ENCODE measurements at regions not wholly inside any gene's neighbourhood (a gene's known extent, or its start where the extent isn't known, plus 50 kb on each side); places are given as distances from the start of the nearest gene placed in this dataset.

- in situ Hi-C loops (cut with HindIII; ENCODE audit: low sequenced_read_pairs) = no loop called here
Observed at GRCh38 chr7:123401295-123401694, 133.1 kb downstream of the IQUB start.

- in situ Hi-C loops (cut with HindIII; ENCODE audit: low sequenced_read_pairs) = no loop called here
Observed at GRCh38 chr7:123400196-123400595, 134.2 kb downstream of the IQUB start.

GRCh38 chr7:123398921-123399320 lies 135.5 kb downstream of the IQUB start:
- in situ Hi-C loops (cut with HindIII; ENCODE audit: low sequenced_read_pairs) = loop anchor here (25.0 kb wide), 1 partner anchor 88 kb away; no protein-coding TSS in a partner anchor

- in situ Hi-C loops (cut with HindIII; ENCODE audit: low sequenced_read_pairs) = loop anchor here (25.0 kb wide), 1 partner anchor 89 kb away; no protein-coding TSS in a partner anchor
Observed at GRCh38 chr7:123397746-123398338, 136.6 kb downstream of the IQUB start.

- in situ Hi-C loops (cut with HindIII; ENCODE audit: low sequenced_read_pairs) = loop anchor here (25.0 kb wide), 1 partner anchor 94 kb away; no protein-coding TSS in a partner anchor
Observed at GRCh38 chr7:123393623-123394022, 140.8 kb downstream of the IQUB start.

- in situ Hi-C loops (cut with HindIII; ENCODE audit: low sequenced_read_pairs) = no loop called here
Observed at GRCh38 chr7:123372368-123372767, 162.0 kb downstream of the IQUB start.

GRCh38 chr7:123367484-123368122 lies 166.8 kb downstream of the IQUB start:
- in situ Hi-C loops (cut with HindIII; ENCODE audit: low sequenced_read_pairs) = no loop called here

GRCh38 chr7:123367031-123367430 lies 167.3 kb upstream of the SLC13A1 start:
- in situ Hi-C loops (cut with HindIII; ENCODE audit: low sequenced_read_pairs) = no loop called here

GRCh38 chr7:123366626-123367025 lies 166.9 kb upstream of the SLC13A1 start:
- in situ Hi-C loops (cut with HindIII; ENCODE audit: low sequenced_read_pairs) = no loop called here

GRCh38 chr7:123360631-123361030 lies 160.9 kb upstream of the SLC13A1 start:
- in situ Hi-C loops (cut with HindIII; ENCODE audit: low sequenced_read_pairs) = no loop called here

GRCh38 chr7:123355576-123356190 lies 155.9 kb upstream of the SLC13A1 start:
- in situ Hi-C loops (cut with HindIII; ENCODE audit: low sequenced_read_pairs) = no loop called here

GRCh38 chr7:123352973-123353372 lies 153.2 kb upstream of the SLC13A1 start:
- in situ Hi-C loops (cut with HindIII; ENCODE audit: low sequenced_read_pairs) = no loop called here

GRCh38 chr7:123351516-123352505 lies 152.0 kb upstream of the SLC13A1 start:
- in situ Hi-C loops (cut with HindIII; ENCODE audit: low sequenced_read_pairs) = no loop called here

- in situ Hi-C loops (cut with HindIII; ENCODE audit: low sequenced_read_pairs) = no loop called here
Observed at GRCh38 chr7:123351027-123351426, 151.3 kb upstream of the SLC13A1 start.

- in situ Hi-C loops (cut with HindIII; ENCODE audit: low sequenced_read_pairs) = no loop called here
Observed at GRCh38 chr7:123348690-123349089, 148.9 kb upstream of the SLC13A1 start.

- in situ Hi-C loops (cut with HindIII; ENCODE audit: low sequenced_read_pairs) = no loop called here
Observed at GRCh38 chr7:123346766-123347165, 147.0 kb upstream of the SLC13A1 start.

- in situ Hi-C loops (cut with HindIII; ENCODE audit: low sequenced_read_pairs) = no loop called here
Observed at GRCh38 chr7:123343611-123344010, 143.8 kb upstream of the SLC13A1 start.

GRCh38 chr7:123341102-123341501 lies 141.3 kb upstream of the SLC13A1 start:
- in situ Hi-C loops (cut with HindIII; ENCODE audit: low sequenced_read_pairs) = no loop called here

GRCh38 chr7:123338688-123339087 lies 138.9 kb upstream of the SLC13A1 start:
- in situ Hi-C loops (cut with HindIII; ENCODE audit: low sequenced_read_pairs) = no loop called here

- in situ Hi-C loops (cut with HindIII; ENCODE audit: low sequenced_read_pairs) = no loop called here
Observed at GRCh38 chr7:123329988-123330643, 130.3 kb upstream of the SLC13A1 start.

Data from DLD1 (cell line).